Smooth muscle cell (in vitro differentiated cells): ENCODE measurements at regions not wholly inside any gene's neighbourhood (a gene's known extent, or its start where the extent isn't known, plus 50 kb on each side); places are given as distances from the start of the nearest gene placed in this dataset.
"Not testable (repeated sequence)": the region's sequence is repeated elsewhere in the genome, so short reads cannot be mapped to it uniquely, and the experiment has no call there.

Experiments
- DNase-seq: peaks from one replicate; lab custom pipeline; 2025; ENCODE audit not compliant: unreplicated experiment; lab: John Stamatoyannopoulos, UW
- H2AFZ ChIP-seq: fragments of 200-600 bp; sonication (generic); 2 replicates; pipeline ENCODE4 v1.6.0; 2016; ENCODE audit warnings: antibody characterized with exemption, low read depth, mild to moderate bottlenecking
- H3F3A ChIP-seq: fragments of 200-600 bp; sonication (generic); 2 replicates; pipeline ENCODE4 v1.6.0; 2017; ENCODE audit warnings: antibody characterized with exemption, low read depth
- H3K27ac ChIP-seq: fragments of 200-600 bp; sonication (generic); 2 replicates; pipeline ENCODE4 v1.5.1; 2016; ENCODE audit warnings: low read depth, mild to moderate bottlenecking
- H3K27me3 ChIP-seq: fragments of 200-600 bp; sonication (generic); 2 replicates; pipeline ENCODE4 v1.6.1; 2016; ENCODE audit warnings: low read depth, mild to moderate bottlenecking
- H3K36me3 ChIP-seq: fragments of 200-600 bp; sonication (generic); 2 replicates; pipeline ENCODE4 v1.5.1; 2016; ENCODE audit warnings: low read depth
- H3K4me1 ChIP-seq: fragments of 200-600 bp; sonication (generic); 2 replicates; pipeline ENCODE4 v1.5.1; 2016; ENCODE audit warnings: low read depth
- H3K4me2 ChIP-seq: fragments of 200-600 bp; sonication (generic); 2 replicates; pipeline ENCODE4 v1.6.0; 2016; ENCODE audit warnings: mild to moderate bottlenecking
- H3K4me3 ChIP-seq: fragments of 200-600 bp; sonication (generic); 2 replicates; pipeline ENCODE4 v1.5.1; 2016; ENCODE audit warnings: mild to moderate bottlenecking
- H3K79me2 ChIP-seq: fragments of 200-600 bp; sonication (generic); 2 replicates; pipeline ENCODE4 v1.6.0; 2016; ENCODE audit warnings: low read depth, mild to moderate bottlenecking
- H3K9ac ChIP-seq: fragments of 200-600 bp; sonication (generic); 2 replicates; pipeline ENCODE4 v1.6.0; 2016; ENCODE audit warnings: low read depth
- H3K9me3 ChIP-seq: fragments of 200-600 bp; sonication (generic); replicated peaks from 2 replicates; pipeline ENCODE4 v1.5.1; 2016; ENCODE audit warnings: low read depth
- H4K20me1 ChIP-seq: fragments of 200-600 bp; sonication (generic); 2 replicates; pipeline ENCODE4 v1.6.0; 2016; ENCODE audit warnings: low read depth
- CTCF ChIP-seq: fragments of 200-600 bp; sonication (generic); IDR thresholded peaks from 2 replicates; pipeline ENCODE4 v1.5.1; 2017; ENCODE audit warnings: borderline replicate concordance, mild to moderate bottlenecking, antibody characterized with exemption; ENCODE audit not compliant: insufficient read depth, poor library complexity, severe bottlenecking
- WGBS: methylation state at CpG from one replicate; pipeline ENCODE4 v1.1.7; 2016; ENCODE audit warnings: low lambda C conversion rate; 5-methylcytosine and 5-hydroxymethylcytosine counted together

- DNase-seq = no peak
- Histone ChIP-seq H3K4me3 (no peak overlapping the region), H3K27me3 (peaks cover 3% of the 10 kb centered on the region), H4K20me1 (no peaks in the 10 kb centered on the region), H3K79me2 (no peaks in the 10 kb centered on the region), H2AFZ (no peak overlapping the region), H3K36me3 (no peaks in the 10 kb centered on the region), H3K27ac (no peak overlapping the region), H3K9ac (no peak overlapping the region), H3K4me1 (peaks cover 13% of the 10 kb centered on the region), H3K9me3 (no peaks in the 10 kb centered on the region), H3K4me2 (no peak overlapping the region), H3F3A (no peaks in the 10 kb centered on the region)
- WGBS = 96% methylated on average over 1 of the region's 1 CpG
- no peak for TF ChIP-seq CTCF
Observed at GRCh38 chr7:86453454-86453853, 190.3 kb upstream of the GRM3 start.

GRCh38 chr7:86448856-86449255 is 194.9 kb upstream of the GRM3 start:
- Histone ChIP-seq H3K4me1 (no peaks in the 10 kb centered on the region), H3K27ac (no peak overlapping the region), H2AFZ (no peak overlapping the region), H3F3A (no peaks in the 10 kb centered on the region), H3K27me3 (peaks cover 3% of the 10 kb centered on the region), H3K79me2 (no peaks in the 10 kb centered on the region), H4K20me1 (no peaks in the 10 kb centered on the region), H3K4me2 (no peak overlapping the region), H3K4me3 (no peak overlapping the region), H3K9ac (no peak overlapping the region), H3K36me3 (no peaks in the 10 kb centered on the region), H3K9me3 (no peaks in the 10 kb centered on the region)
- TF ChIP-seq CTCF = no peak
- 34% methylated on average over 3 of the region's 3 CpGs for WGBS
- no peak for DNase-seq

GRCh38 chr7:86445285-86445684 is 198.4 kb upstream of the GRM3 start:
- TF ChIP-seq CTCF = no peak
- H3K27ac ChIP-seq = no peak overlapping the region
- H3K27me3 ChIP-seq = no peaks in the 10 kb centered on the region
- H3K4me3 ChIP-seq = no peak overlapping the region
- no peak overlapping the region for H2AFZ ChIP-seq
- no peak overlapping the region for H3K9ac ChIP-seq
- no peaks in the 10 kb centered on the region for H4K20me1 ChIP-seq
- no peaks in the 10 kb centered on the region for H3K4me1 ChIP-seq
- no peak overlapping the region for H3K4me2 ChIP-seq
- H3K9me3 ChIP-seq = no peaks in the 10 kb centered on the region
- no peaks in the 10 kb centered on the region for H3K36me3 ChIP-seq
- H3F3A ChIP-seq = no peaks in the 10 kb centered on the region
- no peak for DNase-seq
- H3K79me2 ChIP-seq = no peaks in the 10 kb centered on the region

- Histone ChIP-seq H3K4me2 (no peak overlapping the region), H3F3A (no peaks in the 10 kb centered on the region), H3K4me3 (no peak overlapping the region), H3K79me2 (no peaks in the 10 kb centered on the region), H3K9me3 (no peaks in the 10 kb centered on the region), H3K9ac (no peak overlapping the region), H3K27me3 (no peaks in the 10 kb centered on the region), H4K20me1 (no peaks in the 10 kb centered on the region), H3K36me3 (no peaks in the 10 kb centered on the region), H3K4me1 (no peaks in the 10 kb centered on the region), H3K27ac (no peak overlapping the region), H2AFZ (no peak overlapping the region)
- DNase-seq = no peak
- 97% methylated on average over 2 of the region's 2 CpGs for WGBS
- no peak for TF ChIP-seq CTCF
Observed at GRCh38 chr7:86444245-86444644, 199.5 kb upstream of the GRM3 start.

GRCh38 chr7:86440420-86440819 is 203.3 kb upstream of the GRM3 start:
- DNase-seq, H3K9ac ChIP-seq, H4K20me1 ChIP-seq, H3K36me3 ChIP-seq, H3K79me2 ChIP-seq, H3K4me1 ChIP-seq, H3K4me2 ChIP-seq, H2AFZ ChIP-seq, H3K9me3 ChIP-seq, H3K27me3 ChIP-seq, H3K4me3 ChIP-seq, H3F3A ChIP-seq, H3K27ac ChIP-seq: not testable (repeated sequence)
- 89% methylated on average over 23 of the region's 29 CpGs for WGBS
